ENCODE measurements at regions not wholly inside any gene's neighbourhood (a gene's known extent, or its start where the extent isn't known, plus 50 kb on each side); places are given as distances from the start of the nearest gene placed in this dataset.

DNA sequence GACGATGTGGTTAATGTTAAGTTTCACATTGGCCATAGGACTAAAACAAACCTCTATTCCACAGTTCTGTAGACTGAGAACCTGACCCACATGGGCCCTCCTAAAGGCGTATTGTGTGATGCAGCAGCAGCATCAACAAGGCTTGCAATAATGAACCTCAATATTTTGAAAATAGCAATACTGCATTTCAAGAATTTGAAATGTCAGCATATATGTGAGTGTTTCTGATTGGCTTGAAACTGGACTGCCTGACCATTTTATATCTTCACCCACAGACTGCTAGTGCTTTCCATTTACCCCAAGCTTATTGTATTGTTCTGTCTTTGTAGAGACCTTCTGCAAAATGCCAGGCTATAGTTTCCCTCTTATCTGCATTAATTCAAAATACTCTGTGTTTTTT is 1122.3 kb downstream of the IGSF11 start (continued):
- TF ChIP-seq E2F6 (IDR thresholded peaks at IDR 0.05) (no peak), CTCF (IDR thresholded peaks at IDR 0.05; ENCODE audit: control extremely low read depth in 1 of 3, insufficient read depth in 1 of 3, low read depth in 1 of 3, low read length in 3 of 3) (no peak), CHD2 (IDR thresholded peaks at IDR 0.05; ENCODE audit: low read length) (no peak), ATF2 (IDR thresholded peaks at IDR 0.05; ENCODE audit: low read length) (no peak), RBBP5 (IDR thresholded peaks at IDR 0.05; ENCODE audit: borderline replicate concordance, low read depth, low read length) (no peak)
